ENCODE measurements at regions not wholly inside any gene's neighbourhood (a gene's known extent, or its start where the extent isn't known, plus 50 kb on each side); places are given as distances from the start of the nearest gene placed in this dataset.

DNA sequence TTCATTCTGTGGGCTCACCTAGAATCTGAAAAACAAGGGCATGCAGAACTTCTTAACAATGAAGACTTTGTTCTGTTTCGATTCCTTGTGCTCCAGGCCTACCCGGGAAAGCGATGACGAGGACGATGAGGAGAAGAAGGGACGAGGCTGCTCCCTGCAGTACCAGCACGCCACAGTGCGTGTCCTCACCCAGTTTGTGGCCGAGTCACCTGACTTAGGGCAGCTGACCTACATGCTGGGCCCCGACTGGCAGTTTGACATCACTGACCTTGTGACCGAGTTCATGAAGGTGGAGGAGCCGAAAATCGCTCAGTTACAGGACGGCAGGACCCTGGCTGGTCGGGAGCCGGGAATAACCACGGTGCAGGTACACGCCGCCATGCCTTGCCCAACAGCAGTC lies 585.4 kb downstream of the AACS start:
- no peak for DNase-seq
- no peak overlapping the region for H3K4me3 ChIP-seq
- H3K9me3 ChIP-seq = no peaks in the 10 kb centered on the region
- H3K27ac ChIP-seq = no peak overlapping the region
- H3K36me3 ChIP-seq = no peaks in the 10 kb centered on the region
- intact Hi-C loops (cut with DNase I) = no loop called here
- 87 to 88% methylated on average over 8 to 19 of the region's 19 CpGs for WGBS, 2 donors
- no peaks in the 10 kb centered on the region for H3K27me3 ChIP-seq
- no peak for TF ChIP-seq POLR2A (IDR thresholded peaks at IDR 0.05)
- TF ChIP-seq, protein P1, sequence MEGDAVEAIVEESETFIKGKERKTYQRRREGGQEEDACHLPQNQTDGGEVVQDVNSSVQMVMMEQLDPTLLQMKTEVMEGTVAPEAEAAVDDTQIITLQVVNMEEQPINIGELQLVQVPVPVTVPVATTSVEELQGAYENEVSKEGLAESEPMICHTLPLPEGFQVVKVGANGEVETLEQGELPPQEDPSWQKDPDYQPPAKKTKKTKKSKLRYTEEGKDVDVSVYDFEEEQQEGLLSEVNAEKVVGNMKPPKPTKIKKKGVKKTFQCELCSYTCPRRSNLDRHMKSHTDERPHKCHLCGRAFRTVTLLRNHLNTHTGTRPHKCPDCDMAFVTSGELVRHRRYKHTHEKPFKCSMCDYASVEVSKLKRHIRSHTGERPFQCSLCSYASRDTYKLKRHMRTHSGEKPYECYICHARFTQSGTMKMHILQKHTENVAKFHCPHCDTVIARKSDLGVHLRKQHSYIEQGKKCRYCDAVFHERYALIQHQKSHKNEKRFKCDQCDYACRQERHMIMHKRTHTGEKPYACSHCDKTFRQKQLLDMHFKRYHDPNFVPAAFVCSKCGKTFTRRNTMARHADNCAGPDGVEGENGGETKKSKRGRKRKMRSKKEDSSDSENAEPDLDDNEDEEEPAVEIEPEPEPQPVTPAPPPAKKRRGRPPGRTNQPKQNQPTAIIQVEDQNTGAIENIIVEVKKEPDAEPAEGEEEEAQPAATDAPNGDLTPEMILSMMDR (IDR thresholded peaks at IDR 0.05) = no peak
- peaks cover 0 to 10% (median 0%) of the 10 kb centered on the region in 3 donors for H3K4me1 ChIP-seq

DNA sequence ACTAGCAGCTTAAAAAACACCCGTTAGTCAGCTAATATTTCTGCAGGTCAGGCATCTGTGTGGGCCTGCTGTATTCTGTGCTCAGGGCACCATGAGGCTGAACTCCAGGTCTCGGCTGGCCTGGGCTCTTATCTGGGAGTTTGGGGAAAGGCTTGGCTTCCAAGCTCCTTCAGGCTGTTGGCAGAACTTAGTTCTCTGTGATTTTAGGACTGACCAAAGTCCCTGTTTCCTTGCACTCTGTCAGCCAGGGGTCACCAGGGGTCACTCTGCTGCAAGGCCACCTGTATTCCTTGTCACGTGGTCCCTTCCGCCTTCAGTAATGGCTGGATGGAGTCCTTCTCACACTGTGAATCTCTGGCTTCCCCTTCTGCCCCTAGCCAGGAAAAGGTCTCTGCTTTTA lies 586.4 kb downstream of the AACS start:
- H3K9me3 ChIP-seq = no peaks in the 10 kb centered on the region
- DNase-seq = no peak
- H3K4me3 ChIP-seq = no peak overlapping the region
- peaks cover 0 to 10% (median 0%) of the 10 kb centered on the region in 3 donors for H3K4me1 ChIP-seq
- intact Hi-C loops (cut with DNase I) = no loop called here
- 44 to 54% methylated on average over 4 of the region's 4 CpGs for WGBS, 2 donors
- H3K27me3 ChIP-seq = no peaks in the 10 kb centered on the region
- TF ChIP-seq, protein P1 (IDR thresholded peaks at IDR 0.05) = no peak
- TF ChIP-seq POLR2A (IDR thresholded peaks at IDR 0.05) = no peak
- no peaks in the 10 kb centered on the region for H3K36me3 ChIP-seq
- no peak overlapping the region for H3K27ac ChIP-seq

DNA sequence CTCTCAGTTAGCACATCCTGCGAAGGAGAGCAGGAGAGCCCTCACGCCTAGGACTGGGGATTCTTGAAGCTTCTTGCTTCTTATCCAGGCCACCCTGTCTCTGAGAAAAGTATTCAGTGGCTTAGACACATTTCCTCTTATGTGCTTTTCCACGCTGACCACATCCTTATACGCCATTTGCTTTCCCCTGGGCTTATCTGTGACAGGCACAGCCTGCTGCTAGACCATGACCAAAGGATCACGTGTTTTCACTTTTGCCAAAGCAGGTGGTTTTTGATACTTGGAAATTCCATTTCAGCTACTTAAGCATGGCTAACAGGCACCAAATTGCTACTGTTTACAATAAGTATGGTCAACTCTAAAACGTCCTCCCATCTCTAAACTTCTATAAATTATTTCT lies 587.4 kb downstream of the AACS start:
- Histone ChIP-seq H3K4me3 (no peak overlapping the region), H3K27ac (no peak overlapping the region), H3K27me3 (no peaks in the 10 kb centered on the region), H3K4me1 (peaks cover 0 to 10% (median 0%) of the 10 kb centered on the region in 3 donors), H3K36me3 (no peaks in the 10 kb centered on the region), H3K9me3 (no peaks in the 10 kb centered on the region)
- TF ChIP-seq, protein P1 (IDR thresholded peaks at IDR 0.05) = no peak
- TF ChIP-seq POLR2A (IDR thresholded peaks at IDR 0.05) = no peak
- DNase-seq = no peak
- 60 to 79% methylated on average over 5 to 6 of the region's 6 CpGs for WGBS, 2 donors
- intact Hi-C loops (cut with DNase I) = no loop called here

DNA sequence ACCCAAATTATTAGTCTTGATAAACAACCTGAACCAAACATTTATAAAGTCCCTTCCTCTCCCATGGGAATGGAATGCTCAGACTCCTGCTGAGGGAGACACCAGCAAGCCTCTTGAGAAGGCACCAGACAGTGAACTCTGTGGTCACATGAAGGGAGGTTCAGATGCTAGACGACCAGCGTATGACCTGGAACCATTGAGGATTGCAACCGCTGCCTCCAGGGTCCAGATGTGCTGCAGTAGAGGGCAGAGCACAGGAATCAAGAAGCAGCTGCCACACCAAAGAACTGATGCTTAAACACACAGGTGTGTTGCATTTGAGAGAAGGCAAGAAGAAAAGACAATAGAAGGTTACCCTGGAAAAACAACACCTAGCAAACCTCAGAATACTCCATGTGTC lies 592.4 kb downstream of the AACS start:
- 87 to 93% methylated on average over 3 of the region's 3 CpGs for WGBS, 2 donors
- H3K27me3 ChIP-seq = no peaks in the 10 kb centered on the region
- no peaks in the 10 kb centered on the region for H3K9me3 ChIP-seq
- intact Hi-C loops (cut with DNase I) = no loop called here
- no peak for DNase-seq
- TF ChIP-seq POLR2A (IDR thresholded peaks at IDR 0.05) = no peak
- TF ChIP-seq, protein P1 (IDR thresholded peaks at IDR 0.05) = no peak
- H3K4me1 ChIP-seq = peaks cover 0 to 10% (median 0%) of the 10 kb centered on the region in 3 donors
- no peak overlapping the region for H3K4me3 ChIP-seq
- no peak overlapping the region for H3K27ac ChIP-seq
- no peaks in the 10 kb centered on the region for H3K36me3 ChIP-seq

DNA sequence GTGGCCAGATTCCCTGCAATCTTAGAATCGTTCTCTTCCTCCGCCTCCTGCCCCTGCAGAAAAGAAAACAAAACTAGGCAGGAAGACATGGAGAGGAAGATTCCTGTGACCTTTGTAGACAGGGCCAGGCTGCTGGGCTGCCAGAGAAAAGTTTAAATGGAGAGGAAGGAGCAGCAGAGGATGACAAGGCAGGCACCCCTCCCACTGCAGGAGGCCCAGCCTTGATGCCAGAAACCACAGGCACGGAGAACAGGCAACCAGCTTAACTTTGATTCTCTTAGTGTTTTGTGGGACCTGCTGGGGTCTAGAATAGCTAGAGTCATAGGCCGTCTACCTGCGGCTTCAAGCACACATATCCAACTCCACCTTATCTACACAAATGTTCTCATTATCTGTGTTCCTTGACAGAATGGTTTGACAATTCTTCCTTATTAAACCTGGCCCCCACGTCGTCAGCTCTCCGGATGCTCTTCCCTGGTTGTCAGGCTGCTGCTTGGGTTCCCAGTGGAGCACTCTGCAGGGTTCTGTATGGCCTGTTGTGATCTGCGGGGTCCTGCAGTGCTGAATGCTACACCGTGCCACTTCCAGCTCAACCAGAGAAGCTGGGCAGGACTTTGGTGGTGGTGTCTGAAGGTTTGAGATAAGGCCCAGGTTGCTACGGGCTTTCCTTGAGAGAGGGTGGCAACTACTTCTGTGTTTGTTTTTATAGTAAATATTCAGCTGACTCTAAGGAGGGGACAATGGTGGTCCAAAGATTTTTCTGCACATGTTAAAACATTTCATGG lies 609.5 kb downstream of the AACS start:
- no peaks in the 10 kb centered on the region for H3K36me3 ChIP-seq
- intact Hi-C loops (cut with DNase I) = no loop called here
- no peak for TF ChIP-seq POLR2A (IDR thresholded peaks at IDR 0.05)
- TF ChIP-seq, protein P1 (IDR thresholded peaks at IDR 0.05) = no peak
- 37 to 67% methylated on average over 10 of the region's 11 CpGs for WGBS, 2 donors
- no peaks in the 10 kb centered on the region for H3K9me3 ChIP-seq
- H3K4me1 ChIP-seq = peaks cover 0 to 27% (median 4%) of the 10 kb centered on the region in 3 donors
- no peaks in the 10 kb centered on the region for H3K27me3 ChIP-seq
- peak overlapping the region in 2 of 4 donors; percentile 1 to 4 for H3K27ac ChIP-seq
- no peak overlapping the region for H3K4me3 ChIP-seq
- DNase-seq = no peak
